ENCODE measurements at regions not wholly inside any gene's neighbourhood (a gene's known extent, or its start where the extent isn't known, plus 50 kb on each side); places are given as distances from the start of the nearest gene placed in this dataset.

GRCh38 chr7:20839987-20840386 lies 53.3 kb upstream of the SP8 start:
- POLR2A ChIA-PET = interaction anchor here (0.6 kb wide), 1 partner anchor 119 kb away, joined by 5 read pairs; no protein-coding TSS in a partner anchor
- CTCF ChIA-PET = no interaction called here
- no peaks in the 10 kb centered on the region for H3K9me3 Mint-ChIP-seq
- no peak overlapping the region for H3K4me3 Mint-ChIP-seq
- no peak for TF ChIP-seq MYBL2 (CRISPR knock-in tag; IDR thresholded peaks at IDR 0.05)
- TF ChIP-seq HMGA2 (CRISPR knock-in tag; IDR thresholded peaks at IDR 0.05) = no peak
- TF ChIP-seq, protein P1, sequence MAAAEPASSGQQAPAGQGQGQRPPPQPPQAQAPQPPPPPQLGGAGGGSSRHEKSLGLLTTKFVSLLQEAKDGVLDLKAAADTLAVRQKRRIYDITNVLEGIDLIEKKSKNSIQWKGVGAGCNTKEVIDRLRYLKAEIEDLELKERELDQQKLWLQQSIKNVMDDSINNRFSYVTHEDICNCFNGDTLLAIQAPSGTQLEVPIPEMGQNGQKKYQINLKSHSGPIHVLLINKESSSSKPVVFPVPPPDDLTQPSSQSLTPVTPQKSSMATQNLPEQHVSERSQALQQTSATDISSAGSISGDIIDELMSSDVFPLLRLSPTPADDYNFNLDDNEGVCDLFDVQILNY (CRISPR knock-in tag; IDR thresholded peaks at IDR 0.05) = no peak
- no peak for TF ChIP-seq FOXJ3 (CRISPR knock-in tag; IDR thresholded peaks at IDR 0.05; ENCODE audit: borderline replicate concordance)
- no peak for TF ChIP-seq NR2C2 (CRISPR knock-in tag; IDR thresholded peaks at IDR 0.05)
- no peak for TF ChIP-seq AR (CRISPR knock-in tag; IDR thresholded peaks at IDR 0.05)
- TF ChIP-seq, protein P2, sequence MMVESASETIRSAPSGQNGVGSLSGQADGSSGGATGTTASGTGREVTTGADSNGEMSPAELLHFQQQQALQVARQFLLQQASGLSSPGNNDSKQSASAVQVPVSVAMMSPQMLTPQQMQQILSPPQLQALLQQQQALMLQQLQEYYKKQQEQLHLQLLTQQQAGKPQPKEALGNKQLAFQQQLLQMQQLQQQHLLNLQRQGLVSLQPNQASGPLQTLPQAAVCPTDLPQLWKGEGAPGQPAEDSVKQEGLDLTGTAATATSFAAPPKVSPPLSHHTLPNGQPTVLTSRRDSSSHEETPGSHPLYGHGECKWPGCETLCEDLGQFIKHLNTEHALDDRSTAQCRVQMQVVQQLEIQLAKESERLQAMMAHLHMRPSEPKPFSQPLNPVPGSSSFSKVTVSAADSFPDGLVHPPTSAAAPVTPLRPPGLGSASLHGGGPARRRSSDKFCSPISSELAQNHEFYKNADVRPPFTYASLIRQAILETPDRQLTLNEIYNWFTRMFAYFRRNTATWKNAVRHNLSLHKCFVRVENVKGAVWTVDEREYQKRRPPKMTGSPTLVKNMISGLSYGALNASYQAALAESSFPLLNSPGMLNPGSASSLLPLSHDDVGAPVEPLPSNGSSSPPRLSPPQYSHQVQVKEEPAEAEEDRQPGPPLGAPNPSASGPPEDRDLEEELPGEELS (CRISPR knock-in tag; IDR thresholded peaks at IDR 0.05) = no peak
- no peak for TF ChIP-seq ATF6 (CRISPR knock-in tag; IDR thresholded peaks at IDR 0.05)
- TF ChIP-seq, protein P3, sequence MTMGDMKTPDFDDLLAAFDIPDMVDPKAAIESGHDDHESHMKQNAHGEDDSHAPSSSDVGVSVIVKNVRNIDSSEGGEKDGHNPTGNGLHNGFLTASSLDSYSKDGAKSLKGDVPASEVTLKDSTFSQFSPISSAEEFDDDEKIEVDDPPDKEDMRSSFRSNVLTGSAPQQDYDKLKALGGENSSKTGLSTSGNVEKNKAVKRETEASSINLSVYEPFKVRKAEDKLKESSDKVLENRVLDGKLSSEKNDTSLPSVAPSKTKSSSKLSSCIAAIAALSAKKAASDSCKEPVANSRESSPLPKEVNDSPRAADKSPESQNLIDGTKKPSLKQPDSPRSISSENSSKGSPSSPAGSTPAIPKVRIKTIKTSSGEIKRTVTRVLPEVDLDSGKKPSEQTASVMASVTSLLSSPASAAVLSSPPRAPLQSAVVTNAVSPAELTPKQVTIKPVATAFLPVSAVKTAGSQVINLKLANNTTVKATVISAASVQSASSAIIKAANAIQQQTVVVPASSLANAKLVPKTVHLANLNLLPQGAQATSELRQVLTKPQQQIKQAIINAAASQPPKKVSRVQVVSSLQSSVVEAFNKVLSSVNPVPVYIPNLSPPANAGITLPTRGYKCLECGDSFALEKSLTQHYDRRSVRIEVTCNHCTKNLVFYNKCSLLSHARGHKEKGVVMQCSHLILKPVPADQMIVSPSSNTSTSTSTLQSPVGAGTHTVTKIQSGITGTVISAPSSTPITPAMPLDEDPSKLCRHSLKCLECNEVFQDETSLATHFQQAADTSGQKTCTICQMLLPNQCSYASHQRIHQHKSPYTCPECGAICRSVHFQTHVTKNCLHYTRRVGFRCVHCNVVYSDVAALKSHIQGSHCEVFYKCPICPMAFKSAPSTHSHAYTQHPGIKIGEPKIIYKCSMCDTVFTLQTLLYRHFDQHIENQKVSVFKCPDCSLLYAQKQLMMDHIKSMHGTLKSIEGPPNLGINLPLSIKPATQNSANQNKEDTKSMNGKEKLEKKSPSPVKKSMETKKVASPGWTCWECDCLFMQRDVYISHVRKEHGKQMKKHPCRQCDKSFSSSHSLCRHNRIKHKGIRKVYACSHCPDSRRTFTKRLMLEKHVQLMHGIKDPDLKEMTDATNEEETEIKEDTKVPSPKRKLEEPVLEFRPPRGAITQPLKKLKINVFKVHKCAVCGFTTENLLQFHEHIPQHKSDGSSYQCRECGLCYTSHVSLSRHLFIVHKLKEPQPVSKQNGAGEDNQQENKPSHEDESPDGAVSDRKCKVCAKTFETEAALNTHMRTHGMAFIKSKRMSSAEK (CRISPR knock-in tag; IDR thresholded peaks at IDR 0.05; ENCODE audit: borderline replicate concordance) = no peak
- TF ChIP-seq ELF4 (CRISPR knock-in tag; IDR thresholded peaks at IDR 0.05; ENCODE audit: low read depth) = no peak
- no peak for TF ChIP-seq ZNF671 (CRISPR knock-in tag; IDR thresholded peaks at IDR 0.05)
- TF ChIP-seq GABPB1 (CRISPR knock-in tag; IDR thresholded peaks at IDR 0.05) = no peak
- TF ChIP-seq SMAD4 (CRISPR knock-in tag; IDR thresholded peaks at IDR 0.05) = no peak
- TF ChIP-seq PRRX2 (CRISPR knock-in tag; IDR thresholded peaks at IDR 0.05) = no peak
- TF ChIP-seq MXD4 (CRISPR knock-in tag; IDR thresholded peaks at IDR 0.05; ENCODE audit: borderline replicate concordance) = no peak
- no peak for TF ChIP-seq ERG (CRISPR knock-in tag; IDR thresholded peaks at IDR 0.05)
- H3K4me1 Mint-ChIP-seq = peaks cover 11% of the 10 kb centered on the region
- no peaks in the 10 kb centered on the region for H3K27me3 Mint-ChIP-seq (ENCODE audit: low read depth)
- ATAC-seq (no peak), DNase-seq (ENCODE audit: low spot score) (no peak)
- H3K27ac Mint-ChIP-seq = no peak overlapping the region
- H3K36me3 Mint-ChIP-seq = no peaks in the 10 kb centered on the region
